Transverse colon (tissue), 4 donors: ENCODE measurements at regions not wholly inside any gene's neighbourhood (a gene's known extent, or its start where the extent isn't known, plus 50 kb on each side); places are given as distances from the start of the nearest gene placed in this dataset.

Experiments used
- DNase-seq: peaks from one replicate; pipeline ENCODE4 v3.0.0-alpha.2; 2019
- H3K27ac ChIP-seq, 4 donors: fragments of 200-600 bp; sonication (generic); 2 replicates each; pipeline ENCODE4 v1.5.1; 2016 to 2018; ENCODE audit warnings: inconsistent platforms in 4 of 4
- H3K27me3 ChIP-seq: fragments of 200-600 bp; sonication (generic); 2 replicates; pipeline ENCODE4 v1.5.1; 2017; ENCODE audit warnings: inconsistent platforms
- H3K36me3 ChIP-seq, 4 donors: fragments of 200-600 bp; sonication (generic); 2 replicates each; pipeline ENCODE4 v1.5.1; 2017 to 2019; ENCODE audit warnings: inconsistent platforms in 4 of 4
- H3K4me1 ChIP-seq, 4 donors: fragments of 200-600 bp; sonication (generic); 2 replicates each; pipeline ENCODE4 v1.5.1; 2017 to 2020; ENCODE audit warnings: inconsistent platforms in 4 of 4
- H3K4me3 ChIP-seq, 4 donors: fragments of 200-600 bp; sonication (generic); 1 replicate in 1 of 4; 2 replicates in 3 of 4; pipeline versions ENCODE4 v1.5.1 to v1.6.1; 2017 to 2019; ENCODE audit warnings: inconsistent platforms in 4 of 4
- H3K9me3 ChIP-seq, 2 donors: fragments of 200-600 bp; sonication (generic); 2 replicates each; pipeline ENCODE4 v1.5.1; 2017 to 2019; ENCODE audit warnings: inconsistent platforms in 2 of 2
- CTCF ChIP-seq, 5 experiments: fragments of 200-600 bp in 3 of 5; fragments of 450-650 bp in 2 of 5; sonication (generic) in 3 of 5; IDR thresholded peaks; 1 replicate in 2 of 5; 2 replicates in 3 of 5; pipeline ENCODE4 v1.5.1; 2016 to 2017; ENCODE audit warnings: antibody characterized with exemption in 5 of 5, inconsistent platforms in 3 of 5, mild to moderate bottlenecking in 2 of 5, moderate library complexity in 1 of 5
- EP300 ChIP-seq: sonication (generic); formaldehyde crosslinking; IDR thresholded peaks from one replicate; pipeline ENCODE4 v1.6.1; 2017; ENCODE audit warnings: antibody characterized with exemption, low read depth
- POLR2A ChIP-seq: fragments of 450-650 bp; IDR thresholded peaks from one replicate; pipeline ENCODE4 v1.6.1; 2016; ENCODE audit warnings: antibody characterized with exemption, mild to moderate bottlenecking, moderate library complexity
- POLR2AphosphoS5 ChIP-seq, 3 donors: sonication (generic); formaldehyde crosslinking; IDR thresholded peaks; one replicate each; pipeline ENCODE4 v1.6.1; 2016; ENCODE audit warnings: antibody characterized with exemption in 3 of 3
- WGBS, 2 donors: methylation state at CpG; one replicate each; pipeline ENCODE4 v1.1.5; 2018; ENCODE audit warnings: low coverage in 1 of 2; 5-methylcytosine and 5-hydroxymethylcytosine counted together
- in situ Hi-C, 4 donors: fragments of 200-750 bp; cut with MboI; loops; one replicate each; pipeline versions ENCODE4 v1.15.0 to v1.15.1; 2017; ENCODE audit warnings: low sequenced_read_pairs in 3 of 4, low pct_ligation_motif_present in 1 of 4, low pct_unique_long_range_greater_than_20kb in 1 of 4
- intact Hi-C: fragments of 100-400 bp; cut with DNase I; formaldehyde crosslinking; loops from one replicate; pipeline ENCODE4 v1.15.1; 2023; ENCODE audit warnings: low total_unique reads

DNA sequence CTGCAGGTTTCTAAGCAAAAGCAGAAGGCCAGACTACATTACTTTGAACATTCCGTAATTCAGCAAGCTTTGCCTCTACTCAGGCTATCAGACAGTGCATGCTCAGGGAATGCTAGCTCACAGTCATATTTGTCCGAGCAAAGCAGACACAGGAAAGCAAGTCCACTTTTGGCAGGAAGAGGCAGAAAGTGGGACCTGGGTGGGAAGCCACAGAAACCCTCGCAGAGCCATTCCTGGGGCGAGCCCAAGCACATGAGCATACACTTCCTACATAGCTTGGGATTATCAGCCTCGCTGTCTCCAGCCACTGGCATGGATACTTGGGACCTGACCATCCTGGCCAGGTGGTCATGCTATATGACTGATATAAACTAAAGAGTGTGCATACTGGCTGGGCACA lies 113.3 kb downstream of the TRIM29 start:
- TF ChIP-seq CTCF (IDR thresholded peaks at IDR 0.05) = no peak
- no peak for TF ChIP-seq EP300
- TF ChIP-seq POLR2A = no peak
- no peak for TF ChIP-seq POLR2AphosphoS5 (IDR thresholded peaks at IDR 0.05)
- no peak overlapping the region for H3K27ac ChIP-seq
- peaks cover 0 to 16% (median 2%) of the 10 kb centered on the region in 4 donors for H3K4me1 ChIP-seq
- no peak for DNase-seq
- H3K4me3 ChIP-seq = no peak overlapping the region
- WGBS, 2 donors = 63% methylated on average over 4 of the region's 5 CpGs; no CpG with 5 or more reads in 1 of the 2 donors
- in situ Hi-C loops = no loop called here
- intact Hi-C loops = no loop called here
- H3K36me3 ChIP-seq = no peaks in the 10 kb centered on the region
- H3K9me3 ChIP-seq = no peaks in the 10 kb centered on the region
- H3K27me3 ChIP-seq = peaks cover 8% of the 10 kb centered on the region

- WGBS, 2 donors = 86% methylated on average over 4 of the region's 4 CpGs; no CpG with 5 or more reads in 1 of the 2 donors
- H3K27ac ChIP-seq = no peak overlapping the region
- H3K27me3 ChIP-seq = peaks cover 5% of the 10 kb centered on the region
- TF ChIP-seq POLR2AphosphoS5 (IDR thresholded peaks at IDR 0.05) (no peak), POLR2A (no peak), EP300 (no peak), CTCF (IDR thresholded peaks at IDR 0.05) (no peak)
- H3K4me1 ChIP-seq = peaks cover 0 to 16% (median 2%) of the 10 kb centered on the region in 4 donors
- no peak overlapping the region for H3K4me3 ChIP-seq
- in situ Hi-C loops = no loop called here
- DNase-seq = no peak
- H3K9me3 ChIP-seq = no peaks in the 10 kb centered on the region
- intact Hi-C loops = no loop called here
- H3K36me3 ChIP-seq = no peaks in the 10 kb centered on the region
Observed at GRCh38 chr11:120024046-120024445, 113.9 kb downstream of the TRIM29 start.

GRCh38 chr11:120023551-120023950 lies 114.4 kb downstream of the TRIM29 start:
- in situ Hi-C loops = no loop called here
- 80 to 85% methylated on average over 1 to 5 of the region's 5 CpGs for WGBS, 2 donors
- H3K27me3 ChIP-seq = peaks cover 4% of the 10 kb centered on the region
- no peaks in the 10 kb centered on the region for H3K9me3 ChIP-seq
- no peak overlapping the region for H3K27ac ChIP-seq
- no peak overlapping the region for H3K4me3 ChIP-seq
- intact Hi-C loops = no loop called here
- no peak for DNase-seq
- no peaks in the 10 kb centered on the region for H3K36me3 ChIP-seq
- no peak for TF ChIP-seq CTCF (IDR thresholded peaks at IDR 0.05)
- TF ChIP-seq POLR2AphosphoS5 (IDR thresholded peaks at IDR 0.05) = no peak
- TF ChIP-seq EP300 = no peak
- TF ChIP-seq POLR2A = no peak
- H3K4me1 ChIP-seq = peaks cover 0 to 16% (median 2%) of the 10 kb centered on the region in 4 donors

DNA sequence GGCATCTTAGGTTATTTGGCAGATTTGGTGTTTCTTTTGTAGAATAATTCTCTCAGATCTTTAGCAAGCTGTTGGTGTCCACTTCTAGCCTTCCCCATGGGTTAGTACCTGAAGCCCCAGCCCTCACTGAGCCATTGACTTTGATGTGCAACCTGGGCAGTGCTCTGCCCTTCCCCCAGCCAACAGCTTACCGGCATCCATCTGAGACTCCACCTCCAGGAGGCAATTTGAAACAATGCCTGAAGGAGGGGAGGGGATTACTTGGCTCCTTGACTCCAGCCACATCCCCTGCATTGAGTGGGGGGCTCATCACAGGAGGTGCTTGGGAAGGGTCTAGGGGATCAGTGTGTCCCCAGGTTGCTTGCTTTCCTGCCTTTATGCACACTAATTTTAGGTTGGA lies 114.8 kb downstream of the TRIM29 start:
- TF ChIP-seq CTCF (IDR thresholded peaks at IDR 0.05) (no peak), POLR2AphosphoS5 (IDR thresholded peaks at IDR 0.05) (no peak), EP300 (no peak), POLR2A (no peak)
- in situ Hi-C loops = no loop called here
- H3K4me1 ChIP-seq = peaks cover 0 to 16% (median 2%) of the 10 kb centered on the region in 4 donors
- 4% methylated on average over 1 of the region's 1 CpG; no CpG with 5 or more reads in 1 of the 2 donors for WGBS, 2 donors
- H3K9me3 ChIP-seq = no peaks in the 10 kb centered on the region
- H3K4me3 ChIP-seq = no peak overlapping the region
- intact Hi-C loops = no loop called here
- no peaks in the 10 kb centered on the region for H3K36me3 ChIP-seq
- peaks cover 4% of the 10 kb centered on the region for H3K27me3 ChIP-seq
- no peak for DNase-seq
- no peak overlapping the region for H3K27ac ChIP-seq
